NCI-H2171 (cell line): ENCODE measurements at regions not wholly inside any gene's neighbourhood (a gene's known extent, or its start where the extent isn't known, plus 50 kb on each side); places are given as distances from the start of the nearest gene placed in this dataset.
"Not testable (repeated sequence)": the region's sequence is repeated elsewhere in the genome, so short reads cannot be mapped to it uniquely, and the experiment has no call there.

Experiments
- DNase-seq: peaks from one replicate; lab custom pipeline; 2025; lab: John Stamatoyannopoulos, UW

DNA sequence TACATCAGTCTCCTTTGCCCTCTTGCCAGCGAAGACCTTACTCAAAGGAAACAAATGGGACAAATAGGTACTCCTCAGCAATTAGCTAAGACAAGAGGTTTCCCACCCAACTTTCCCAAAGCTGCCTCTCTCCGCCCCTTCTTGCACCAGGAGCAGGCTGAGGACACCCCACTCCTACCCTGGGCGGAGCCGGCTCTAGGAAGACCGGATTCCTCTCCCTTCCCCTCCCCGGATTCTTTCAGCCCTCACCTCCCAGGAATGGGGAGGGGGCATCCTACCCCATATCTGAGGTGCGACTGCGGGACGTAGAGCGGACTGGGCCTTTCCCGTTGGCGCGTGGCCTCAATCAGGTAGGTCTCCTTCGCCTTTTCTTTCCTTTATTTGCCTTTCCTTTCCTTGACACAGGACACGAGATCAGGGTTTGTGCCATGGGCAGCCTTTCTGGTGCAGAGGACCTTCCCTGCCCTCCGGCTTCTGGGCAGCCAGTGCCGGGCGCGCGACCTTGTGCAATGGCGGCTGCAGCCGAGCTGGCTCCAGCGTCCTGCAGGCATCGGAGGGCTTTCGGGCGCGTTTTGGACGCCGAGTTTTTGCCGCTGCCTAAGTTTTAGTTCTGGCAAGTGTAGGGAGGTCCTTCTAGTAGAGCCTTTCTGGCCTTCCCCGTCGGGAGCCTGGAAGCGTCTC is 279.9 kb downstream of the PLS3 start:
- DNase-seq: not testable (repeated sequence)

DNA sequence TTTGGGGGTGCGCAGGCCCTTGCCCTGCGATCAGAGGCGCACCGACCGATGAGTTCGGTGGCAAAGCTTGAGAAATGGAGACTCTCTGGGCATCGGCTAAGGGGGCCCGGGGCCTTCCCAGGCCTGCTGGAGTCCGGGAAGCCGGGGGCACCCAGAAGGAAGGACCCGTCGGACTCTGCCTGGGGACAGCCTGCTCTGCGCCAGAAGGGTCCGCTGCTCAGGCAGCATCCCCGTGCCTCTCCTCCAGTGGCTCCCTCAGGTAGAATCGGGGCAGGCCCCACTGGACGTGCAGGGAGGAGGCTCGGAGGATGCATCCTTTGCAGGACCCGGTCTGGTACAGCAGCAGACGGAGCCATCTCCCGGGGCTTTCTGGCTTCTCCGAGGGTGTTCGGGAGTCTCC is 290.0 kb downstream of the PLS3 start:
- DNase-seq: not testable (repeated sequence)

DNA sequence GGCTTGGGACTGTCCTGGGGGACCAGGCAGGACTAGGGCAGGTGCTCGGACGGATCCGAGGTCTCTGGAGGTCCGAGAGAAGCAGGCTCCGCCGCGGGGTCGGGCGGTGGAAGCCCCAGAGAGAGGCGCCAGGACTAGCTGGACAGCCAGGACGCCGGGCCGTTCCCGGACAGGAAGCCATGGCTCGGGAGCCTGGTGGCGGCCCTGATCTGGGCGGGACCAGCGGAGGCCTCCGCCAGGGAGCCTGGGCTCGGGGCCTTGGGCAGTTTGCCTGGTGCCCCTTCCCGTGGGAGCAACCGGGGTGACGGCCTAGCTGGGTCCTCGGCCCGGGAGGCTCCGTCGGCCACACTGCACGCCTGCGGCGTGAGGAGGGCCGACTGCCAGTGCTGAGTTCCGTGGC is 292.3 kb downstream of the PLS3 start:
- not testable (repeated sequence) for DNase-seq

- DNase-seq: not testable (repeated sequence)
These were observed 289.4 kb upstream of the AGTR2 start for GRCh38 chrX:115881170-115881569.

DNA sequence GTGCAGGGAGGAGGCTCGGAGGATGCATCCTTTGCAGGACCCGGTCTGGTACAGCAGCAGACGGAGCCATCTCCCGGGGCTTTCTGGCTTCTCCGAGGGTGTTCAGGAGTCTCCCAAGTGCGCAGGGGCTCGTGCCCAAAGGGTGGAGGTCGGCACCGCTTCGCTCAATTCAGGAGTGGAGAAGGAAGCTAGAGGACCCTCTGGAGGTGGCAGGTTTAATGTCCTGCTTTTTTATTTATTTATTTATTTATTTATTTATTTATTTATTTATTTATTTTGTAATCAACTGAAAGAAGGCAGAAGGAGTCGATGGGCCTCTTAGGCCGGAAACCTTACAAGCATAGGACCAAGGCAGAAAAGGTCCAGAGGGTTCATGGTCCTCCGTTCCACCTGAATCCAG is 286.4 kb upstream of the AGTR2 start:
- DNase-seq: not testable (repeated sequence)

DNA sequence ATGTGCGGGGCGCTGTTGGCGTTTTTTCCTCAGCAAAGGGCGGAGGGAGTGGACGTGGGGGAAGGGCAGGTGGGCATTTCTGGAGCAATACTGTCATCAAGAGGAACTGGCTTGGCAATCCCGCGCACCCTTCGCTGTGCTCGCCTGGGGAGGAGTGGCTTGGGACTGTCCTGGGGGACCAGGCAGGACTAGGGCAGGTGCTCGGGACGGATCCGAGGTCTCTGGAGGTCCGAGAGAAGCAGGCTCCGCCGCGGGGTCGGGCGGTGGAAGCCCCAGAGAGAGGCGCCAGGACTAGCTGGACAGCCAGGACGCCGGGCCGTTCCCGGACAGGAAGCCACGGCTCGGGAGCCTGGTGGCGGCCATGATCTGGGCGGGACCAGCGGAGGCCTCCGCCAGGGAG is 282.5 kb upstream of the AGTR2 start:
- DNase-seq: not testable (repeated sequence)

- DNase-seq: not testable (repeated sequence)
These were observed 282.0 kb upstream of the AGTR2 start for GRCh38 chrX:115888519-115888918.

DNA sequence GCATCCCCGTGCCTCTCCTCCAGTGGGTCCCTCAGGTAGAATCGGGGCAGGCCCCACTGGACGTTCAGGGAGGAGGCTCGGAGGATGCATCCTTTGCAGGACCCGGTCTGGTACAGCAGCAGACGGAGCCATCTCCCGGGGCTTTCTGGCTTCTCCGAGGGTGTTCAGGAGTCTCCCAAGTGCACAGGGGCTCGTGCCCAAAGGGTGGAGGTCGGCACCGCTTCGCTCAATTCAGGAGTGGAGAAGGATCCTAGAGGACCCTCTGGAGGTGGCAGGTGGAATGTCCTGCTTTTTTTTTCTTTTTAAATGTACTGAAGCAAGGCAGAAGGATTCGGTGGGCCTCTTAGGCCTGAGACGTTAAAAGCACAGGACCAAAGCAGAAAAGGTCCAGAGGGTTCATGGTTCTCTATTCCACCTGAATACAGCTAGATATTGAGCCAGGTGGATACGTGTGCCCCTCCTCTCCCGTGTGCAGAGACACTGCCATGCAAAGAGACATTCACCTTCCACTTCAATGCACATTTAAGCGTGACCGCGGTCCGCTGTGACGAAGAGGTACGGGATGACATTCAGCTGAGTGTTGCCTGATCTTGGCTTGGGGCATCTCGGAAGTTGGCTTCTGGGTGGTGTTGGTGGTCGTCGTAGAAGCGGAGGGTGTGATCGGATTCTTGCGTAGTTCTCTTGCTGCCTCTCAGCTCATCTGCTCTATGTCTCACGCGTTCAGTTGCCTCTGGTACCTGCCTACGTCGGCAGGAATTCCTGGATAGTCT is 281.2 kb upstream of the AGTR2 start:
- no peak for DNase-seq

DNA sequence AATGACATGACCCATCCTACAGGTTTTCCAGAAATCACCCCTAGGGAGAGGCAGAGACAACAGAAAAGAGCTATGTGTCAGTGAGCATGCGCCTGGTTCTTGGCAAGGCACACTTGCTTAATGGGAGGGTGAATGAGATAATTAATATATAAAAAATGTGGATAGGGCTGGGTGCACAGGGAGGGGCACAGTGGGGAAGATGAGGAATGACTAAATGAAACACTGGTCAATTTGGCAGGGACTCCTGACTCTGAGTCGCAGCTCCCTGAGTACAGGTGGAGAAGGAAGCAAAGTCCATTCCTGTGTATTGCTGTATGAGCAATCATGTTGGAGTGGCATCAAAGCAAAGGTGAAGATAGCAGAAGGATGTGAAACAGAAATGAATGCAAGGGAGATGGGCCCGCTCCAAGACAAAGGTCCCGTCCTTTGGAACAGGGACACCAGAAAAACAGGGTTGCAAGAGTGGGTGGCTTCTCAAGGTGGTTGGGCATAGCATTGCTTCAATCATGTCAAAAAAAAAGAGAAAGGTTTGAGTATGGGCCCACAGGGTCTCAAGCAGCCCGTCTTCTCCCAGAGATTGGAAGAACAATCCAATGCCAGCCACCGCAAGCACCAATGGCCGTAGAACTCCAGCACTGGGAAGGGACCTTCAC is 278.4 kb upstream of the AGTR2 start:
- no peak for DNase-seq

DNA sequence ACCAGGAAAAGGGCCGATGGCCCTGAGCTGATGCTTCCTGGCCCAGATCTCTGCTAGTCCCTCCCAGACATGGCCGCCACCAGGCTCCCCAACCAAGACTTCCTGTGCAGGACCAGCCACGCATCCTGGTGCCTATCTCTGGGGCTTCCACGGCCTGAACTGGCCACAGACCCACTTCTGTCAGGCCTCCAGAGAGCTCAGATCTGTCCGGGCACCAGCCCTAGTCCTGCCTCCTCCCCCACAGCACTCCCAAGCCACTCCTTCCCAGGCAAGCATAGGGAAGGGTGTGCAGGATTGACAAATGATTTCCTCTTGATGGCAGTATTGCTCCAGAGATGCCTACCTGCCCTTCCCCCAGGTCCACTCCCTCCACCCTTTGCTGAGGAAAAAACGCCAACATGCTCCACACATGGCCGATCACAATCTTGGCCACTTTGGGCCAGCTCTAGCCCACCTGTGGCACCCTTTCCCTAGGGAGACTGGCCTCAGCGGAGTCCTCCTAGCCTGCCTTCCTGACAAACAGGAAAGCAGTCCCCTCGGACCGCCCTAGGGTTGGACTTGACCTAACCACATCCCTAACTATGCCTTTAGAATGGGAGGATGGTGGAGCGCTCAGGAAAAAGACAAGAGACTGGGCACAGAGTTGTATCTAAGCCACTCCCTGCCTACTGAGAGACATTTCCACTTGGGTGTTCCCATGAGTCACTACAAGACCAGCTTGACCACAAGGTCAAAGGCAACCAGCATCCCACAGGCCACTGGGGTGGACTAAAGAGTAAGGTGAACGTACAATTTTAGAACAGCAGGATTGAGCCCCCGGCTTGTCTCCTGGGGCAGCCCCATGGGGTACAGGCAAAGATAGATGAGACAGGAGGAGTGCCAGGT is 277.5 kb upstream of the AGTR2 start:
- peak; percentile 40 for DNase-seq

GRCh38 chrX:115894087-115894486 is 276.5 kb upstream of the AGTR2 start:
- peak; percentile 26 for DNase-seq

GRCh38 chrX:115895678-115896329 is 274.7 kb upstream of the AGTR2 start:
- no peak for DNase-seq

DNA sequence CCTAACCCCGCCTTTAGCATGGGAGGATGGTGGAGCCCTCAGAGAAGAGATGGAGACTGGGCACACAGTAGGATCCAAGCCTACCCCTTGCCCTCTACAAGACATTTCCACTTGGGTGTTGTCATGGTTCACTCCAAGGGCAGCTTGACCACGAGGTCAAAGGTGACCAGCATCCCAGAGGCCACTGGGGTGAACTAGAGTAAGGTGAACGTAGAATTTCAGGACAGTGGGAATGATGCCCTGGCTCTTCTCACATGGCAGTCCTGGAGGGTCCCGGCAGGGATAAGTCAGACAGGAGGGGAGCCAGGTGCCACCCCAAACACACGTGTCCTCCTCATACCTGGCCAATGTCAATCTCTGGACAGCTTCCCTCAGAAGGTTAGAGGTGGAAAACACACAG is 274.2 kb upstream of the AGTR2 start:
- DNase-seq: no peak

- no peak for DNase-seq
These were observed 272.6 kb upstream of the AGTR2 start for GRCh38 chrX:115897956-115898355.

DNA sequence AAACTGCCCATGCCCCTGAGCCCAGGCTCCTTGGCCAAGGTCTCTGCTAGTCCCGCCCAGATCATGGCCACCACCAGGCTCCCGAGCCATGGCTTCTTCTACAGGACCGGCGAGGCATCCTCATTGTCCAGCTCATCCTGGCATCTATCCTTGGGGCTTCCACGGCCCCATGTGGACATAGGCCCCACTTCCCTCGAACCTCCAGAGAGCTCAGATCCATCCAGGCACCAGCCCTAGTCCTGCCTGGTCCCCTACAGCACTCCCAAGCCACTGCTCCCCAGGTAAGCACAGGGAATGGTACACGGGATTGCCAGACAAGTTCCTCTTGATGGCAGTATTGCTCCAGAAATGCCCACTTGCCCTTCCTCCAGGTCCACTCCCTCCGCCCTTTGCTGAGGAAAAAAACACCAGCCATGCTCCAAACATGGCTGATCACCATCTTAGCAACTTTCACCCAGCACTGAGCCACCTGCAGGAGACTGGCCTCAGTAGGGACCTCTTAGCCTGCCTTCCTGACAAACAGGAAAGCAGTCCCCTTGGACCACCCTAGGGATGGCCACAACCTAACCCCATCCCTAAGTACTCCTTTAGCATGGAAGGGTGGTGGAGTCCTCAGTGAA is 272.1 kb upstream of the AGTR2 start:
- DNase-seq: peak; percentile 25

DNA sequence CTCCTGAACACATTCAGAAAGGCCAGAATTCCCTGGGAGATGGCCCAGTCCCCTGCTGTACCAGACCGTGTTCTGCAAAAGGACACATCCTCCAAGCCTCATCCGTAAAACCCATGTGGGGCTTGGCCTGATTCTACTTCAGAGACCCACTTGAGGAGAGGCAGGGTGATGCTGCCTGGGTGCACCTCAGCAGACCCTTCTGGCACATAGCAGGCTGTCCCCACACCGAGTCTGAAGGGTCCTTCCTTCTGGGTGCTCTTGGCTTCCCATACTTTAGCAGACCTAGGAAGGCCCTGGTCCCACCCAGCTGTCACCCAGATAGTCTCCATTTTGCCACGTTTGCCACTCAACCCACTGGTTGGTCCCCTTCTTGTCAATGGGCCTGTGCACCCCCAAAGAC is 270.1 kb upstream of the AGTR2 start:
- DNase-seq: no peak

- no peak for DNase-seq
These were observed 269.3 kb upstream of the AGTR2 start for GRCh38 chrX:115901241-115901640.

- DNase-seq: no peak
These were observed 267.5 kb upstream of the AGTR2 start for GRCh38 chrX:115902995-115903394.

GRCh38 chrX:115906276-115906675 is 264.3 kb upstream of the AGTR2 start:
- DNase-seq: no peak

DNA sequence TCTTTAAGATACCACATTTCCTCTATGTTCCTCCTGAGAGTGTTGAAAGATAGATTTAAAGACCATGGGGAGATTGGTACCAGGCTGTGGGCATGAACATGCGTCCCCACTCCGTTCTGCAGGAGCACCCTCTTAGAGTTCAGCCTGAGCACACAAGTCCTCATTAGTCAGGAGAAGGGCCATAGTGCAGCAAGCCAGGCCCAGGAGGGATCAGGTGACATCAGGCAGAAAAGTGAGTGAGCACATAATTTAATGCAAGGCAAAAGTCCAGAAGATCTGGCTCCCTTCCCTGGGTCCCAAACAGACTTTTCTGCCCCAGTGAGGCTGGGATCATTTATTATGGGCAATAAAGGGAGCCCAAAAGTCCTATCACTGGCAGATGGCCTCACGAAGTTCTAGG is 263.7 kb upstream of the AGTR2 start:
- no peak for DNase-seq

DNA sequence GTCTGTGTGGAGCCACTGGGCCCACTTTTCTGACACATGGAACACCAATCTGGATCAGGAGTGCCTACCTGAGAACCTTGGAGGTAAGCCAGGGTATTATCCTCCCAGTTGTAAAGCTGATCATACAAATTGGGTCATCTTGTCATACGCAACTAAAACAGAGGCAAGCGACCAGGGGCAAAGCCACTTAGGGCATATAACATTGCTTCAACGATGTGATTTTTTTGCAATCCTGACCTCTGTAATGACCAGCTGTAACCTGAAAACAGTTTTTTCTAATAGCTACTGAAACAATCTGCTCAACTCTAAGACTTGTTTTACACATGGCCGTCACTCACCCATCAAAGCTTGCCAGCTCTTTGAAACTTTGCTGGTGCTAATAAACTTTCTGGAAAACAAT is 261.5 kb upstream of the AGTR2 start:
- DNase-seq: no peak
